ENCODE measurements at regions not wholly inside any gene's neighbourhood (a gene's known extent, or its start where the extent isn't known, plus 50 kb on each side); places are given as distances from the start of the nearest gene placed in this dataset.

- no peak for DNase-seq
Measured at GRCh38 chr3:178393146-178393545, 143.1 kb upstream of the KCNMB2 start.

GRCh38 chr3:178393824-178394223 is 142.4 kb upstream of the KCNMB2 start:
- no peak for DNase-seq

GRCh38 chr3:178396318-178396717 is 139.9 kb upstream of the KCNMB2 start:
- DNase-seq: no peak

- DNase-seq: no peak
Measured at GRCh38 chr3:178397202-178397601, 139.0 kb upstream of the KCNMB2 start.

GRCh38 chr3:178397836-178398235 is 138.4 kb upstream of the KCNMB2 start:
- no peak for DNase-seq

- DNase-seq: no peak
Measured at GRCh38 chr3:178404961-178405360, 131.3 kb upstream of the KCNMB2 start.

- no peak for DNase-seq
Measured at GRCh38 chr3:178405531-178405930, 130.7 kb upstream of the KCNMB2 start.

- DNase-seq: no peak
Measured at GRCh38 chr3:178406206-178406605, 130.0 kb upstream of the KCNMB2 start.

- no peak for DNase-seq
Measured at GRCh38 chr3:178415384-178415783, 120.9 kb upstream of the KCNMB2 start.

- DNase-seq: no peak
Measured at GRCh38 chr3:178417736-178418135, 118.5 kb upstream of the KCNMB2 start.

GRCh38 chr3:178419071-178419470 is 117.2 kb upstream of the KCNMB2 start:
- no peak for DNase-seq

- DNase-seq: no peak
Measured at GRCh38 chr3:178420033-178420432, 116.2 kb upstream of the KCNMB2 start.

- DNase-seq: no peak
Measured at GRCh38 chr3:178421069-178421468, 115.2 kb upstream of the KCNMB2 start.

- DNase-seq: no peak
Measured at GRCh38 chr3:178422406-178422805, 113.8 kb upstream of the KCNMB2 start.

- DNase-seq: no peak
Measured at GRCh38 chr3:178428037-178428436, 108.2 kb upstream of the KCNMB2 start.

- DNase-seq: no peak
Measured at GRCh38 chr3:178434206-178434805, 101.9 kb upstream of the KCNMB2 start.

- DNase-seq: no peak
Measured at GRCh38 chr3:178435575-178435974, 100.7 kb upstream of the KCNMB2 start.

- DNase-seq: no peak
Measured at GRCh38 chr3:178436773-178437172, 99.5 kb upstream of the KCNMB2 start.

- no peak for DNase-seq
Measured at GRCh38 chr3:178437236-178437635, 99.0 kb upstream of the KCNMB2 start.

GRCh38 chr3:178439504-178439903 is 96.7 kb upstream of the KCNMB2 start:
- no peak for DNase-seq

GRCh38 chr3:178440043-178440442 is 96.2 kb upstream of the KCNMB2 start:
- no peak for DNase-seq

GRCh38 chr3:178443634-178444033 is 92.6 kb upstream of the KCNMB2 start:
- no peak for DNase-seq

- DNase-seq: no peak
Measured at GRCh38 chr3:178445139-178445538, 91.1 kb upstream of the KCNMB2 start.

GRCh38 chr3:178446059-178446458 is 90.2 kb upstream of the KCNMB2 start:
- DNase-seq: no peak

- no peak for DNase-seq
Measured at GRCh38 chr3:178450476-178450875, 85.8 kb upstream of the KCNMB2 start.

GRCh38 chr3:178451799-178452198 is 84.4 kb upstream of the KCNMB2 start:
- DNase-seq: no peak

Data from SIG-M5 (cell line).